PFSK-1 (cell line): ENCODE measurements at regions not wholly inside any gene's neighbourhood (a gene's known extent, or its start where the extent isn't known, plus 50 kb on each side); places are given as distances from the start of the nearest gene placed in this dataset.

Experiments
- FOXP2 ChIP-seq: optimal IDR thresholded peaks from 2 replicates; pipeline ENCODE3; 2011; ENCODE audit warnings: borderline replicate concordance, control low read depth, inconsistent platforms; ENCODE audit not compliant: insufficient read depth; ENCODE audit errors: extremely low read length, extremely low read depth
- POLR2AphosphoS5 ChIP-seq: IDR thresholded peaks from 2 replicates; pipeline ENCODE4 v1.6.1; 2012; ENCODE audit warnings: low read depth, mild to moderate bottlenecking, control low read depth, low read length, moderate library complexity
- SIN3A ChIP-seq: IDR thresholded peaks from 2 replicates; pipeline ENCODE4 v1.6.1; 2012; ENCODE audit warnings: mild to moderate bottlenecking, low read length, moderate library complexity, borderline replicate concordance; ENCODE audit not compliant: insufficient read depth
- TAF1 ChIP-seq: IDR thresholded peaks from 2 replicates; pipeline ENCODE4 v1.6.1; 2012; ENCODE audit warnings: low read length, control low read depth, borderline replicate concordance; ENCODE audit not compliant: insufficient read depth
- TF ChIP-seq, protein P1 (sequence below), 2 experiments: IDR thresholded peaks; 2 replicates each; pipeline versions ENCODE4 v1.6.1 to v1.8.0; 2011 to 2012; ENCODE audit warnings: low read depth in 2 of 2, low read length in 2 of 2, control low read depth in 1 of 2, inconsistent platforms in 1 of 2, mild to moderate bottlenecking in 1 of 2, moderate library complexity in 1 of 2; ENCODE audit not compliant: insufficient read depth in 1 of 2

DNA sequence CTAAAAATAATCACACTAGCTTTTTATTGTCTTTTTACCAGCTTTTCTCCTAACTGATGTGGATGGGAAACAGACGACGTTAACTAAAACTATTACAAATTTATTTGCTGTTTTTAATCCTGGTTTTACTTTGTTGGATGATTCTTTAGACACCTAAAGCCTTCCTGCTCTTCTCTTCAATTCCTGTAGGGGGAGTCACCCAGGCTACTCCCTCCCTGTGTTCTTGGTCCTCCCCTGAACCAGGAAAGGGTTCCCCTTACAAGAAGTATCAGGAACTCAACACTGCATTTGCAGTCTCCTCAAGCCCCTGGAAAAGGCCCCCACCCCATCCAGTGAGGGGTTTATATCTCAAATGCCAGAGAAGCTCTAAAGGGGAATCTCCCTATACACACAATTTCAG is 206.1 kb downstream of the SUCLA2 start:
- TF ChIP-seq SIN3A (no peak), FOXP2 (no peak), TAF1 (no peak), POLR2AphosphoS5 (no peak)
- TF ChIP-seq, protein P1, sequence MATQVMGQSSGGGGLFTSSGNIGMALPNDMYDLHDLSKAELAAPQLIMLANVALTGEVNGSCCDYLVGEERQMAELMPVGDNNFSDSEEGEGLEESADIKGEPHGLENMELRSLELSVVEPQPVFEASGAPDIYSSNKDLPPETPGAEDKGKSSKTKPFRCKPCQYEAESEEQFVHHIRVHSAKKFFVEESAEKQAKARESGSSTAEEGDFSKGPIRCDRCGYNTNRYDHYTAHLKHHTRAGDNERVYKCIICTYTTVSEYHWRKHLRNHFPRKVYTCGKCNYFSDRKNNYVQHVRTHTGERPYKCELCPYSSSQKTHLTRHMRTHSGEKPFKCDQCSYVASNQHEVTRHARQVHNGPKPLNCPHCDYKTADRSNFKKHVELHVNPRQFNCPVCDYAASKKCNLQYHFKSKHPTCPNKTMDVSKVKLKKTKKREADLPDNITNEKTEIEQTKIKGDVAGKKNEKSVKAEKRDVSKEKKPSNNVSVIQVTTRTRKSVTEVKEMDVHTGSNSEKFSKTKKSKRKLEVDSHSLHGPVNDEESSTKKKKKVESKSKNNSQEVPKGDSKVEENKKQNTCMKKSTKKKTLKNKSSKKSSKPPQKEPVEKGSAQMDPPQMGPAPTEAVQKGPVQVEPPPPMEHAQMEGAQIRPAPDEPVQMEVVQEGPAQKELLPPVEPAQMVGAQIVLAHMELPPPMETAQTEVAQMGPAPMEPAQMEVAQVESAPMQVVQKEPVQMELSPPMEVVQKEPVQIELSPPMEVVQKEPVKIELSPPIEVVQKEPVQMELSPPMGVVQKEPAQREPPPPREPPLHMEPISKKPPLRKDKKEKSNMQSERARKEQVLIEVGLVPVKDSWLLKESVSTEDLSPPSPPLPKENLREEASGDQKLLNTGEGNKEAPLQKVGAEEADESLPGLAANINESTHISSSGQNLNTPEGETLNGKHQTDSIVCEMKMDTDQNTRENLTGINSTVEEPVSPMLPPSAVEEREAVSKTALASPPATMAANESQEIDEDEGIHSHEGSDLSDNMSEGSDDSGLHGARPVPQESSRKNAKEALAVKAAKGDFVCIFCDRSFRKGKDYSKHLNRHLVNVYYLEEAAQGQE (IDR thresholded peaks at IDR 0.05; ENCODE audit: insufficient read depth in 1 of 2, low read depth in 2 of 2, low read length in 2 of 2): no peak

DNA sequence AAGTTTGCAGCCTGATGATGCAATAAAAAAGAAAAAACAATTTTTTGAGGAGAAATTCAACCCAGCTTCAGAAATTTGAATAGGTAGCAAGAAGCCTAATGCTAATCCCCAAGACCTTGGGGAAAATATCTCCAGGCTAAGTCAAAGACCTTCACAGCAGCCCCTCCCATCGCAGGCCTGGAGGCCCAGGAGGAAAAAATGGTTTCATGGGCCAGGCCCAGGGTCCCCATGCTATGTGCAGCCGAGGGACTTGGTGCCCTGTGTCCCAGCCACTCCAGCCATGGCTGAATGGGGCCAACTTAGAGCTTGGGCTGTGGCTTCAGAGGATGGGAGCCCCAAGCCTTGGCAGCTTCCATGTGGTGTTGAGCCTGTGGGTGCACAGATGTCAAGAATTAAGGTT is 210.3 kb downstream of the SUCLA2 start:
- TF ChIP-seq, protein P1 (IDR thresholded peaks at IDR 0.05; ENCODE audit: insufficient read depth in 1 of 2, low read depth in 2 of 2, low read length in 2 of 2): no peak
- TF ChIP-seq FOXP2 (no peak), TAF1 (no peak), POLR2AphosphoS5 (no peak)

DNA sequence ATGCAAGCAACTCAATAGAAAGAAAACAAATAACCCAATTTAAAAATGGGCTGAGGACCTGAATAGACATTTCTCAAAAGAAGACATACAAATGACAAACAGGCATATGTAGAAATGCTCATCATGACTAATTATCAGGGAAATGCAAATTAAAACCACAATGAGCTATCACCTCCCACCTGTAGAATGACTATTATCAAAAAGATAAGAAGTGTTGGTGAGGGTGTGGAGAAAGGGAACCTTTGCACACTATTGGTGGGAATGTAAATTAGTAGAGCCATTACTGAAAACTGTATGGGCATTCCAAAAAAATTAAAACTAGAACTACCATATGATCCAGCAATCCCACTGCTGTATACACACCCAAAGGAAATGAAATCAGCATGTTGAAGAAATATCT is 212.2 kb downstream of the SUCLA2 start:
- TF ChIP-seq FOXP2 (no peak), TAF1 (no peak), SIN3A (no peak), POLR2AphosphoS5 (no peak)
- TF ChIP-seq, protein P1 (IDR thresholded peaks at IDR 0.05; ENCODE audit: insufficient read depth in 1 of 2, low read depth in 2 of 2, low read length in 2 of 2): no peak

DNA sequence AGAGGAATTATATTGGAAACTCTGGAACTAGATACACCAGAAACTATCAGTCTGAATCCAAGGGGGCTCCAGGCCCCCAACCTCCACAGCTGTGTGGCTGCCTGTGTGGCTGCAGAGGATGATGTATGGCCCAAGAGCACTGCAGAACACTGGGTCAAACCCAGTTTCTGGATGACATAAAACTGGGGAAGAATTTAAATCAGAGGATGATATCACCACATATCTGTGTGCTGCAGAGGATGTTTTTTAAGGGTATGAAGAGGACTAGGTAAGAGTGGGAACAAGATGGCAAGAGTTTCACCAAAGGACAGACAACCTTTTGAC is 226.4 kb downstream of the SUCLA2 start:
- TF ChIP-seq TAF1: no peak
- TF ChIP-seq POLR2AphosphoS5: no peak
- TF ChIP-seq SIN3A: no peak
- TF ChIP-seq FOXP2: no peak

DNA sequence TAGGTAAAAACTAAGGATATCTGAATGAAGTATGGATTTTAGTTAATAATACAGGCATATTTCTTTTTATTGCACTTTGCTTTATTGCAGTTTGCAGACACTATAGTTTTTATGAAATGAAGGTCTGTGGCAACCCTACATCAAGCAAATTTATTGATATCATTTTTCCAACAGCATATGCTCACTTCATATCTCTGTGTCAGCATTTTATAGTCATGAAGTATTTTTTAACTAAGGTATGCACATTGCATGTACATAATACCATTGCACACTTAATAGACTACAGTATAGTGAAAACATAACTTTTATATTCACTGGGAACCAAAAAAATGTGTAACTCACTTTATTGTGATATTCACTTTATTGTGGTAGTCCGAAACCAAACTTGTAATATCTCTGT is 236.3 kb downstream of the SUCLA2 start:
- no peak for TF ChIP-seq FOXP2
- no peak for TF ChIP-seq POLR2AphosphoS5
- no peak for TF ChIP-seq SIN3A
- TF ChIP-seq, protein P1 (IDR thresholded peaks at IDR 0.05; ENCODE audit: insufficient read depth in 1 of 2, low read depth in 2 of 2, low read length in 2 of 2): no peak
- TF ChIP-seq TAF1: no peak
